ENCODE measurements at regions not wholly inside any gene's neighbourhood (a gene's known extent, or its start where the extent isn't known, plus 50 kb on each side); places are given as distances from the start of the nearest gene placed in this dataset.
"Not testable (repeated sequence)": the region's sequence is repeated elsewhere in the genome, so short reads cannot be mapped to it uniquely, and the experiment has no call there.

DNA sequence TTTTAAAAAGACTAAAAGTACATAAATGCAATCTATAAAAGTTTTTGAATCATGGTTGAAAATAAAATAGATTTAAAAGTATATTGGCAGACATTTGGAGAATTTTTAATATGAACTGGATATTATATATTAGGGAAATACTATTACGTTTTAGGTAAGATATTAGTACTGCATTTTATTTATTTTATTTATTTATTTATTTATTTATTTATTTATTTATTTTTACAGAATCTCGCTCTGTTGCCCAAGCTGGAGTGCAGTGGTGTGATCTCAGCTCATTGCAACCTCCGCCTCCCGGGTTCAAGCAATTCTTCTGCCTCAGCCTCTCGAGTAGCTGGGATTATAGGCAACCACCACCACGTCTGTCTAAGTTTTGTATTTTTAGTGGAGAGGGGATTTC is 890.1 kb upstream of the MANEA start:
- not testable (repeated sequence) for DNase-seq

DNA sequence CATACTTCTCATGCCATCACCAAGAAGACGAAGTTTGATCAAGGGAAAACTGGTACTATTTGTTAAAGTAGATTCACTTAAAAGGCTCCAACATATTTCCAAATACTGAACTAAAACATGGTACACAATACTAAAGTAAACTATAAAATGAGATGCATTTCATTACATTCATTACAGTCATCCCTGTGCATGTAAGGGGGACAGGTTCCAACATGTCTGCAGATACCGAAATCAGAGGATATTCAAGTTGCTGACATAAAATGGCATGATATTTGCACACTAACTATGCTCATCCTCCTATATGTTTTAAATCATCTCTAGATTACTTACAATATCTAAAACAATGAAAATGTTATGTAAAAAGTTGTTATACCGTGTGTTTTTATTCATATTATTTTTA is 893.9 kb upstream of the MANEA start:
- no peak for DNase-seq

DNA sequence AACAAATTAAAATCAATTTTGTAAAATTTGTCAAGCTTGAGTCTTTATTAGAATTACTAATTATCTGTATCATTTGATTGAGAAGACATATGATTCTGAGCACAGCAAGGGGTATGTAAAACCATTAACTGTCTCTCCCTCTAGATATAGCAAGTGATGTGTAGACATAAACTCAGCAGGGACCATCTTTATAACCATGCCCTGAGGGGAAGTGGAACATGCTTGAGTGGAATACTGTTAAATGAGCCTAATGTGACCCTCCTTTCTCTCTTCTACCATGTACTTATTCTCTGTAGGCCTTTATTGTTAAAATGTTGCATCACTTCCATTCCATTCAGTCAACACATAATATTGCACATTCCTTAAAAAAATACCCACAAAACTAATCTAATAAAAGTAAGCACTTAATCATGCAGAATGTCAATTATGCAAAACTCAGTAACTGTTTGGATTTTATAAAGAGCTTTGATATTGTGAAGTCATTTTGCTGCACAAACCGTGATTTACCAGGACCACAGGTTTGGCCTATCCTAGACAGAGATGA is 896.6 kb upstream of the MANEA start:
- DNase-seq, result no peak

DNA sequence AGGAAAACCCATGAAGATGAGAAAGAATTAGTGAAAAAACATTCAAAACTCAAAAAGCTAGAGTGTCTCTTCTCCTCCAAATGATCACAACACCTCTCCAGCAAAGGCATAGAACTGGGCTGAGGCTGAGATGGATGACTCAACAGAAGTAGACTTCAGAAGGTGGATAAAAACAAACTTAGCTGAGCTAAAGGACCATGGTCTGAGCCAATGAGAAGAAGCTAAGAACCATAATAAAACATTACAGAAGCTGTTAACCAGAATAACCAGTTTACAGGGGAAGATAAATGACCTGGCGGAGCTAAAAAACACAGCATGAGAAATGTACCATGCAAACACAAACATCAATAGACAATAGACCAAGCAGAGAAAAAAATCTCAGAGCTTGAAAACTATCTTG is 904.1 kb upstream of the MANEA start:
- no peak for DNase-seq

DNA sequence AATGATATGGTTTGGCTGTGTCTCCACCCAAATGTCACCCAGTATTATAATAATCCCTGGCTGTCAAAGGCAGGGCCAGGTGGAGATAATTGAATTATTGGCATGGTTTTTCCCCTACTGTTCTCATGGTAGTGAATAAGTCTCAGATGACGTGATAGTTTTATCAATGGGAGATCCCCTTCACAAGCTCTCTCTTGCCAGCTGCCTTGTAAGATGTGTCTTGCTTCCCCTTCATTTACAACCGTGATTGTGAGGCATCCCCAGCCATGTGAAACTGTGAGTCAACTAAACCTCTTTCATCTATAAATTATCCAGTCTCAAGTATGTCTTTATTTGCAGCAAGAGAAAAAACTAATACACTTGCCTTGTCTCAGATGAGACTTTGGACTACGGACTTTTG is 907.3 kb upstream of the MANEA start:
- DNase-seq, result no peak

DNA sequence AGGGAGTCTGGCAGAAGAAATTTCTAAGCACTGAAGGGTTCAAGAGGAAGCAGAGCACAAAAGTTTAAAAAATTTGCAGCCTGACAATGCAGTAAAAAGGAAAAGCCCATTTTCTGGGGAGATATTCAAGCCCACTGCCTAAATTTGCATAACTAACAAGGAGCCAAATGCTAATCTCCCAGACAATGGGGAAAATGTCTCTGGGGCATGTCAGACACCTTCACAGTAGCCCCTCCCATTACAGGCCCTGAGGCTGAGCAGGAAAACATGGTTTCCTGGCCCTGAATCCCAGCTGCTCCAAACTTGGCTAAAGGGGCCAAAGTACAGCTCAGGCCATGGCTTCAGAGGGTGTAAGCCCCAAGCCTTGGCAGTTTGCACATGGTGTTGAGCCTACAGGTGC is 908.5 kb upstream of the MANEA start:
- no peak for DNase-seq

DNA sequence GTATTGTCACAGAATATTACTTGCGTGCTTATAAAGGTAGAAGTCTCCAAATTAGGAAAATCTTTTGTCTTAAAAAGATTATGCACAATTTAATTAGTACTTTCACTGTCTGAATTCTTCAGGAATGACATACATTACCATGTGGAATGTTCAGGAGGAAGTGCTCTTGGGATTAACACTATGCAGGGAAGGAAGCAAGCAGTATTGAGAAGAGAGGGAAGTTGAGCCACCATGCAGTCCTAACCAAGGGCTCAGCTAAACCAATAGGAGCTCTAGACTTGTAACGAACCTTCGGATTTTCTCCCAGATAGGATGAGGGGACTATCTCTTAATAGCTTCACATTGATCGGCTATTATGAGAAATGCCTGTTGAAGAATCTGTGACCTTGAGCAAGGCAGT is 918.4 kb upstream of the MANEA start:
- DNase-seq, result no peak

DNA sequence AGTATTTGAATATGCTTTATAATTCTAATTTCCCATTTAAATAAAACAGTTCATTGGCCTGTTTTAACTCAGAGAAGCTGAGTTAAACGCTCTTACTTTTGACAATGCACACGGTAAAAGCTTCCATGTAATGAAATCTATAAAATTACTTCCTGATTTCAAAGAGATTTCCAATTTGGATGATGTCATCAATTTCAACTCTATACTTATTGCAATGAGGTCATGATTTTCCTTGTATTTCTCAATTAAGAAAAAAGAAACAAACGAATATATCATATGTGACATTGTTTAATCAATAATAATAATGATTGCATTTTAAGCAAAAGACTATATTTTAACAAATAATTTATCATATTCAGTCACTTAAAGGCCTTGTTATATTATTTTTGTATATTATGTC is 926.1 kb upstream of the MANEA start:
- no peak for DNase-seq

DNA sequence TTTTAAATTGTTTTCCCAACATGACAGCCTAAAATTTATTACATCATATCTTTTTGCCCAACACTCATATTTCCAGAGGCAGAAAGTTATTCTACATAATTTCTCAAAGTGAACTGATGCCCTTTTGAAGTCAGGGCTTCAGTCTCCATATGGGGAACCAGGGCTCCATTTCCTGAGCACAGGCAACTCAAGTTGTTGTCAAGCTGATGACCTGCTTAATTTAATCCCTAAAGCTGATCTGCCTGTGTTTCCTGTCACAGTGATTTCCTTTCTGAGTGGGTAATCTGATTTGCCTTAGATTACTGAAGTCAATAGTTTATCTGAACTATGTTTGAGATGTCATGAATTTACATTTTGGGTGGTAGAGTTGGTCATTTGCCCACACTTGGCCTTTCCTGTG is 932.1 kb upstream of the MANEA start:
- no peak for DNase-seq

DNA sequence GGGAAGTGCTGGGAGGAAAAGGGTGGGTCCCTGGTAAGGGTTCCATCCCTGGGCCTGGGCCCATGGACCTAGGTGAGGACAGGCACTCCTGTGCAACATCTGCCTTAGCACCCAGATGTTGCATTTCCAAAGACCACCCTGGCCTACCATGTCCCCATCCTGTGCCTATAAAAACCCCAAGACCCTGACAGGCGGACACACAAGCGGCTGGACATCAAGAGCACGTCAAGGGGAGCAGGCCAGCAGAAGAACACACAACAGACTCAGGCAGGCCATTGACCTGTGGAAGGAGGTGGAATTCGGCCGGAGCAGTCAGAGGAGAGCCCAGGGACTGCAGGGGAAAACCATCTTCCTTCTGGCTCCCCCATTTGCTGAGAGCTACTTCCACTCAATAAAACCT is 937.8 kb upstream of the MANEA start:
- no peak for DNase-seq

DNA sequence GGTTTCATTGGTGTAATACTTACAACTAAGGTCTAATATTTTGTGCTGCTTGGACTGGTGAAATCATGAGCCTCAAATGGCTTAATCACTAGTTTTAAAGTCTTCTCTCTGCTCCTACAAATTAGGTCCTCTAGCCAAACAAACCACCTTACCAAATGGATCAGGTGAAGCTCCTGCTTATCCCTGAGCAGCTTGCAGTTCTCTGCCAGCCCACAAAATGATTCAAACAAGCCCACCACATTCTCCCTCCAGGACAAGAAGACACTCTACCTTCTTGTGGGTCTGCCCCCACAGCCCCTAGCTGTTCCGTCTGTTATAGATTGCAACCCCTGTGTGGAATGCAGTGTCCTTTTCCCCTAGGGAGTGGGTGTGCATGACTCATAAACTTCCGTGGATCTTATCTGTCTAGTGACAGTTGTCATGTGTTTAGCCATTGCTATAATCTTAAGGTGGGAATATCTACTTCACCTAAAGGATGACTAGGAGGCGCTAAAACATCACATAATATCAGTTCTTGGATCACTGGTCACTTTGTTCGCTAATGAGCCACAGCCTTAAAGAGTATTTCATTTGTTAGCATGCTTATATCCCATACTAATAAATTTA is 940.5 kb upstream of the MANEA start:
- DNase-seq, result no peak

DNA sequence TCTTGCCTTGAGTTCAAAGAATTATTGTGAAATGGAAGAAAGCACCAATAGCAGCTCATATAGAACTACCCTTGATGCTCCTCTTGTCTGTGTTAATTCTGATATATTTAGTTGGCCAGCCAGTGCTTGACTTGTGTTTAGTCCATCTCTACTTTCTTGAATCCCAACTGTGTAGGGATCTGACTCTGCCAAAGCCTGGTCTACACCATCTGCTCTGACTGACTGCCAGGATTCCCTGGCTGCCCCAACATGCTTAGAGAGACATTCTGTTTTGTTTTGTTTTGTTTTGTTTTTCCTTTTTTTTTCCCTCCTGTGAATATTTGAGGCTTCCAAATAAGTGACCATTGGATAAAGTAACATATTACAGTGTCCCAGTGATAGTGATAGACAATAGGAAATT is 953.7 kb upstream of the MANEA start:
- DNase-seq, result no peak

DNA sequence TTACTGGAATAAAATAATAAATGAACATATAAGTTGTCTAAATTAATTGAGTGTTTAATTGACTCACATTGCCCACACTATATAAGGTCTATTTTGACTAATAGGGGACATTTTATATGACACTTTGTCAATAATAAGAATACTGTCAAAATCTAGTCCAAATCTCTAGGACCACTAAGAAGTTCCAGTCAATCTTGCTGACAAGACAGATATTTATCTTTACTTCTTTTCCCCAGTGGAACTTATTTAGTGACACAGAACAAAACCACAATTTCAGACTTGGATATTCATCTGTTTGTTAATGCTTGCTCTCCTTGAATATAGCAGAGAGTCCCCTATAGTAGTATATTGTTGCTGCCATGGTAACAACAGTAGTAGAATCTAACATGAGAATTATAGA is 954.6 kb upstream of the MANEA start:
- no peak for DNase-seq

DNA sequence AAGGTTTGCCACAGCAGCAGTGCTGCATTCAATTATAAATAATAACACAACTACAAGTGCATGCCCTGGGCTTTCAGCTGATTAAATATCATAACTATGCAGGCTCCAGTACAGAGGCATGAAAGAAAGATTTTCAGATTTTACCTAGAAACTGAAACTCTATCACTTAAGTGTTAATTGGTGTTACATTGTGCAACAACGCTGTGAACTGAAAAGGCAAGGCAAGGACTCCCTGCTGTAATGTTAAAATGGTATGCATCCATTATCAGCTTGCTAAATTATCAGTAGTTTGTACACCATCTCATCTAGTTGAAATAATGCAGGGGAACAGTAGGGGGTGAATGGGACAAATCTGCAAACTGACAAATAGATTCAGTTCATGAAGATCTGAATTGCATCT is 976.7 kb upstream of the MANEA start:
- DNase-seq, result no peak

DNA sequence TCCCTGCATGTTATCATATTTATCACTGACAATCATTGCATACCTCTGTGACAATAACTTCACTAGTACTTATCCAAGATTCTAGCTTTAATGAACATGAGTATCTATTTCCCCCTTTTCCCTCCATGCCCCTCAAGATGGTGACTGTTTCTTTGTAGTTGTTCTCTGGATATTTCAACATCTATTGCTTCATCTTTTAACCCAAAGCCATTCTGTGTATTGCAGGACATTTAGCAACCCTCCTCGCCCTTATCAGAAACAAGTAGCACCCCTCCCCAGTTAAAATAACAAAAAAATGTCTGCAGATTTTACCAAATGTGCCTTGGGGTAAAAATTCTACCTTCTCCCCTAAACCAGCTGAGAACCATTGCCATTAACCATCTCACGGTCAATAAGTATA is 979.8 kb upstream of the MANEA start:
- DNase-seq, result no peak

DNA sequence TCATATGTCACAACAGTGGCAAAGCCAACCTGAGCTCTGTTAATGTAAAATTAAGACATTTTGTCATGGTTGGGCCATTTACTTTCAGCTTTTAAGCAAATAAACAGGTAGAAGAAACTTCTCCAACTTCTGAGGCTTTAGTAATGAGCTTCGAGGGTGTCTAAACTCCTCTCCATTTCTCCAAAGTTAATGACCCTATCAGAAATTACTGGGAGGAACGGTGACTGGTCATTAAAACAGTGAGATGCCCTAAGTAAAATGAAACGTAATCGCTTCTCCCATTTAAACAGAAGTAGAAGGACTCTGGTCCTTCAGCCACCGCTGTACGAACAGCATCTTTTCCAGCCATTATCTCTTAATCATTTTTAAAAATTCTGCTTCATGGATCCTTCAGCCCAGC is 986.9 kb upstream of the MANEA start:
- no peak for DNase-seq

DNA sequence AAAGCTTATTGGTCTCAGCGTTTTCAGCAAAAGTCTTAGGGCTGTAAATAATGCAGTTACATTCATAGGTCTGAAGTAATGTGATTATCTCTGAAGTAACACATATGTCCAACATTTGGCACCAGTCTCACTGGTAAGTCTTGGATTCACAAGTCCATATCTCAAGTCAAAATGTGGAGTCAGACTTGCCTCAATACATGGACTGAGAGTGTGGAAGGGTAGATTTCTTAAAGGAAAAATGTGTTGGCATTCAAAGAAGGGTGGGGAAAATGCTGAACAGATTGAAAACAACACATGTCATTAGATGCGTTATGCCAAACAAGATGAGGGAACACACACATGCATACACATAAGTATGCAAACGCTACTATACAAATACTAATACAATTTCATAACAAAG is 989.0 kb upstream of the MANEA start:
- DNase-seq, result no peak

DNA sequence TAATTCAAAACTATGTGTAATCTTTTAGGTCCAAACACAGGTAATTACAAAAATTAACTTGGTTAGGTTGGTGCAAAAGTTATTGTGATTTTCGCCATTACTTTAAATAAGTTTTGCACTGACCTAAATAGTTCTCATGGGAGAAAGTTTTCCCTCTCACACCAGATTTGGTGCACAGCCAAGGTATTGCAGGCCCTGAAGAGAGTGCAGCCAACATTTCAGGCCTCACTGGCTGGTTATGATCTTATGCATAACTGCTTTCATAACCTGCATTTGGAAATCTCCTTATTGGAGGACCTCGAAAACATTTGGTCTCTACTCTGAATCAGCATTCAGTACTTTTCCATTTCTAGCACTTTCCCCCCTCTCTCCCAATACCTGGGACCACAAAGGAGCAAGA is 993.1 kb upstream of the MANEA start:
- no peak for DNase-seq

DNA sequence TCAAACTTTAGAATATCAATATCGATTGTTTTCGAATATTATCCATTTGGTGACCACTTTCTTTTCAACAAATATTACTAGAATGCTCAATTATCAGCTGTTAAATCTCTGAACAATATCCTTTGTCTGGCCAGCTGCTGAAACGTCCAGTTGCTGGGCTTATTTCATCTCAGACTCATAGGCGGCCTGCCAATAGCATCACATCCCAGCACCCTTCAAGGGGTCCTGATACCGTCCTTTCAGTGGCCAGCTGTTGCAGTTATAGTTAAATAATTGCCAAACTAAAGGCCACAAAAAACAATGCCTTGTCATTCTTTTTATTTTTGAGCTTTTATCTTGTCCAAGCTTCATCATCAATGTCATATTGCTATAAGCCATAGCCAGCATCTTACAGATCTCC is 1006.8 kb upstream of the MANEA start:
- no peak for DNase-seq

DNA sequence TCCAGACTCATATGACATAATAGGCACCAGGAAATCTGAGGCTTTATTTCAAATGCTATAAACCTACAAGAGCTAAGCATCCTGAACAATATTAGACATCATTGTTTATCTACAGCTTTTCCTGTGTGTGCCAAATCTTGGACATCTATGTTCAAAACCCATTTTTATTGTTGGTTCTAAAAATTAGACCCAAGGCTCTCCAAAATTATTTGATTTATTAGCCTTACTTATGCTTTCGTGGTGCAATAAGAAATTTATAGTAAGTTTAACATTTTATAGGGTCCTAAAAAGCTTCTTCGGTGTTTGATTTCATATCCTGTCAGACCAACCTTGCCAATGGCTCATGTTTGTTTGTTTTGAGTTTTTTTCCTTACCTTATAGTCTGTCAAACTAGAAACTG is 1014.5 kb upstream of the MANEA start:
- no peak for DNase-seq

DNA sequence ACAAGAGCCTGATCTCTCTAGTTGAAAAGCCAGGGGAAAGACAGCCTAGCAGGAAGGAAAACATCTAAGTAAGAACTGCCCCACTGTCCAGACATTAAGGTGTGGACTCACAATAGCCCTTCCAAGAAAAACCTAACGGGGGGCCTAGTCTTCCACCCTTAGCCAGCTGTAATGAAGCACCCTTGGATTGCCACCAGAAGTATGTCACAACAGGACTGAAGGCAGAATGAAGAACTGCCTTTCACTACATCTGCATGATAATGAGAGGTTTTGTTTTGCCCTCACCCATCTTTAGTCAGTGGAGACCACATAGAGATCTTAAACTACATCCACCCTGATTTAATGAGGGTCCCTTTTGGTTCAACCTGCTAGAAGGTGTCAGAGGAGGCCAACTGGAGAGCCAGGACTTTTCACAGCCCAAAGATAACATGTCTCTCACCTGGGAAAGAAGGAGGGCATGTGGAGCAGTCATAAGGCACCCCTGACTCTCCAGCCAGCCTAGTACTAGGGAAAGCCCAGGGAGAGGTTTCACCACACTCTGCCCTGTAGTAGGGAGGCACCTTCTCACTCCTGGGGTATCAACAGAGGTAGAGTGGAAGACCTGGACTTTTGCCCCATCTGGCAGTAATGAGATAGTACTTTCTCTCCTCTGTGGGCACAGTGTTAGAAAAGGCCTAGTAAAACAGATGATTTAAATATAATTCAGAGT is 1017.4 kb upstream of the MANEA start:
- DNase-seq, result no peak

DNA sequence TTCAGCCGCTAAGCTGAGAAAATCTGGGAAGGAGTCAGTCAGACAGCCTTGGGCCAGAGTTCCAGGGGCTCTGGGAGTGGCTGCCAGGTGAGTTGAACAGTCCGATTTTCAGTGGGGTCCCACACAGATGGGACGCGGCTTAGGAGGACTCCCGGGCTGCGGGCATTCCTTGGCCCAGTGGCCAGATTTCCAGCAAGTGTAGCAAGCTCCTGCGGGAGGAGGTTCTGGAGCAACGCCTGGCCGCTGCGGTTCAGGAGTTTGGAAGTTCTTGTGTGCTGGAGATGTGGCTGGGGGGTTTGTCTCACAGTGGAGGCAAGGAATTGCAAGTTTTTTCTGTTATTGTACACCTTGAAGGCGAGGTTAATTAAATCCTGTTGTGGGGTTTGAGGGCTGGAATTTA is 1020.1 kb upstream of the MANEA start:
- DNase-seq, result not testable (repeated sequence)

DNA sequence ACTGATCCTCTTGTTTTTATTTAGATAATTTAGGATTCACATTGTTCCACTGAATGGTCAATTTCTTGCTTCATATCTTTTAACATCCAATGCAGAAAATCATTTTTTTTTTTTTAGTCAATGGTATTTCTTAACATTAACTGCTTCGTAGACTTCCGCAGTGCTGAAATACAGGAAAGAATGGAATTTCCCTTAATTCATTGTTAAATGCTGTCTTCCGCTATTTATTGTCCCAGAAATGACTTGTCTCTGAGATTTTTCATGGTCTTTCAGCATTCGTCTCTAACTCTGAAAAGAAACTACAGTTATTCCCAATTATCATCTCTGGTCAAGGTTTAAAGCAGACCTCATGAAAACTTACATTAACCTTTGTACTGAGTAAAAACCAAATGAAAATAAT is 1029.1 kb upstream of the MANEA start:
- no peak for DNase-seq

DNA sequence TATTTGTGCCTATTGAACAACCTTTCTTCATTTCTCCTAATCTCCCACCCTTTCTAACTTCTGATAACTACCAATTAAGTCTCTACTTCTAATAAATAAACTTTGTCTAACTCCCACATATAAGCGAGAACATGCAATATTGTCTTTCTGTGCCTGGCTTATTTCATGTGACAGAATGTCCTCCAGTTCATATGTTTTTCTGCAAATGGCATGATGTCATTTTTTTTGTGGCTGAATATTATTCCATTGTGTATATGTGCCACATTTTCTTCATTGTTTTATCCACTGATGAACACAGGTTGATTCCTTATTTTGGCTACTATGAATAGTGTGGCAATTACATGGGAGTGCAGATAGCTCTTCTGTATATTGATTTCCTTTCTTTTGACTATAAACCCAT is 1041.5 kb upstream of the MANEA start:
- DNase-seq, result no peak

DNA sequence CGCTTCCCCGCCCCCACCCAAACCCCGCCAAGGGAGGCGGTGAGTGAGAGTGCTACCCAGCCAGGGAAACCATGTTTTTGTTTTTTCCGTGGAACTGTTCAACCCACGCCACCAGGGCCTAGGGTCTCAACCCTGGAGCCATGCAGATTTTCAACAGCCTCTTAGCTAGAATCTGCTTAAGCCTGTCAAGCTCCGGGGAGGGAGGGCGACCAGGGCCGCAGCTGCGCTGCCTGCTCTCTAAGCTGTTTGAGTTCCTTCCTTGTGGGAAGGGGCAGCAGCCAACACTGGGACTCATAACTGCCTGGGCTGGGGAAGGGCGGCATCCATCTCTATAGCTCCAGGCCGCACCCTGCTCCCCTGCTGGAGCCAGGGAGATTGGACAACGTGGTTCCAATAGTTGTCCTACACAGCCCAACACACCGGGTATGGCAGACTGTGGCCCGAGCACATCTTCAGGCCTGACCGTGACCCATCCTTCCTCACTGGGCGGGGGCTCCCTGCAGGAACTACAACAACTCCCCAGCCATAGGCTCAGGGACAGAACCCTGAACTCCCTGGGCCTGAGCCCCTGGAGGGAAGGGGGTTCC is 1065.7 kb upstream of the MANEA start:
- DNase-seq, result no peak
